NAMALWA (cell line): ENCODE measurements at regions not wholly inside any gene's neighbourhood (a gene's known extent, or its start where the extent isn't known, plus 50 kb on each side); places are given as distances from the start of the nearest gene placed in this dataset.
"Not testable (repeated sequence)": the region's sequence is repeated elsewhere in the genome, so short reads cannot be mapped to it uniquely, and the experiment has no call there.

ENCODE experiments used
- DNase-seq: peaks from one replicate; pipeline ENCODE4 v3.0.0-alpha.2; 2015; ENCODE audit warnings: low spot score

- not testable (repeated sequence) for DNase-seq
Observed at GRCh38 chr6:104676679-104677078, 183.0 kb downstream of the HACE1 start.

- DNase-seq: not testable (repeated sequence)
Observed at GRCh38 chr6:104675161-104675560, 184.6 kb downstream of the HACE1 start.

GRCh38 chr6:104673078-104673477 is 186.6 kb downstream of the HACE1 start:
- DNase-seq: not testable (repeated sequence)

GRCh38 chr6:104671591-104671891 is 188.2 kb downstream of the HACE1 start:
- DNase-seq: not testable (repeated sequence)

- DNase-seq: not testable (repeated sequence)
Observed at GRCh38 chr6:104670834-104671590, 188.7 kb downstream of the HACE1 start.

- no peak for DNase-seq
Observed at GRCh38 chr6:104669483-104669882, 190.2 kb downstream of the HACE1 start.

GRCh38 chr6:104656235-104656634 is 203.5 kb downstream of the HACE1 start:
- no peak for DNase-seq

- no peak for DNase-seq
Observed at GRCh38 chr6:104653781-104654180, 205.9 kb downstream of the HACE1 start.

GRCh38 chr6:104648347-104648746 is 211.4 kb downstream of the HACE1 start:
- no peak for DNase-seq

- no peak for DNase-seq
Observed at GRCh38 chr6:104644848-104645247, 214.9 kb downstream of the HACE1 start.

GRCh38 chr6:104642871-104643270 is 216.8 kb downstream of the HACE1 start:
- DNase-seq: no peak

GRCh38 chr6:104640761-104641160 is 219.0 kb downstream of the HACE1 start:
- DNase-seq: no peak

- peak; percentile 32 for DNase-seq
Observed at GRCh38 chr6:104640150-104640700, 219.5 kb downstream of the HACE1 start.

GRCh38 chr6:104639668-104640067 is 220.1 kb downstream of the HACE1 start:
- DNase-seq: peak; percentile 39

GRCh38 chr6:104638841-104639290 is 220.9 kb downstream of the HACE1 start:
- DNase-seq: peak; percentile 17

- DNase-seq: no peak
Observed at GRCh38 chr6:104633125-104633524, 226.6 kb downstream of the HACE1 start.

GRCh38 chr6:104632588-104632987 is 227.1 kb downstream of the HACE1 start:
- no peak for DNase-seq

- no peak for DNase-seq
Observed at GRCh38 chr6:104630955-104631354, 228.8 kb downstream of the HACE1 start.

- DNase-seq: no peak
Observed at GRCh38 chr6:104630522-104630921, 229.2 kb downstream of the HACE1 start.

- no peak for DNase-seq
Observed at GRCh38 chr6:104629826-104630225, 229.9 kb downstream of the HACE1 start.

GRCh38 chr6:104625536-104625935 is 234.2 kb downstream of the HACE1 start:
- no peak for DNase-seq

- no peak for DNase-seq
Observed at GRCh38 chr6:104623052-104623690, 236.5 kb downstream of the HACE1 start.

GRCh38 chr6:104621396-104621795 is 238.3 kb downstream of the HACE1 start:
- DNase-seq: no peak
